H54 (cell line): ENCODE measurements at regions not wholly inside any gene's neighbourhood (a gene's known extent, or its start where the extent isn't known, plus 50 kb on each side); places are given as distances from the start of the nearest gene placed in this dataset.
A peak's percentile ranks its signal among the peaks of the same experiment; 100 is the strongest.
"Not testable (repeated sequence)": the region's sequence is repeated elsewhere in the genome, so short reads cannot be mapped to it uniquely, and the experiment has no call there.

Source experiments
- DNase-seq: peaks from one replicate; pipeline ENCODE4 v3.0.0; 2011; ENCODE audit warnings: low spot score, mixed read lengths; ENCODE audit not compliant: insufficient read length
- FAIRE-seq: peaks from 3 replicates; lab custom pipeline; 2011; peaks lifted over from hg19 to GRCh38; lab: Jason Lieb, UNC
- POLR2A ChIP-seq: IDR thresholded peaks from 2 replicates; pipeline ENCODE4 v1.6.1; 2011; ENCODE audit warnings: low read depth, mild to moderate bottlenecking, low read length

- not testable (repeated sequence) for FAIRE-seq, DNase-seq
Observed at GRCh38 chr18:15164446-15164845, 416.5 kb downstream of the ANKRD30B start.

DNA sequence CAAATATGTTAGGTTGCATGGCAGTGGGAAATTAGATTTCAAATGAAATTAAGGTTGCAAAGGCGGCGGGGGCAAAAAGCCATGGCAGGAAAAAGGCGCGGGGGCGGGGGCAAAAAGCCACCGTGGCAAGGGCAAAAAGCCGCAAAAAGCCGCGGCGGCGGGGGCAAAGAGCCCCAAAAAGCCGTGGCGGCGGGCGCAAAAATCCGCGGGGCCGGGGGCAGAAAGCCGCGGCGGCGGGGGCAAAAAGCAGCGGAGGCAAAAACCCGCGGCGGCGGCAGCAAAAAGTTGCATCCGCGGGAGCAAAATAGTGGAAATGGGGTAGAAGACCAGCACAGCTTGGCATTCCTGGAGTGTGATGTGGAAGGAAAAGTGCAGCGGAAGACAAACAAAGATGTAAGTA lies 417.1 kb downstream of the ANKRD30B start:
- FAIRE-seq = no peak
- TF ChIP-seq POLR2A = no peak
- DNase-seq = no peak

GRCh38 chr18:15193028-15193427 lies 445.1 kb downstream of the ANKRD30B start:
- DNase-seq, FAIRE-seq: not testable (repeated sequence)

DNA sequence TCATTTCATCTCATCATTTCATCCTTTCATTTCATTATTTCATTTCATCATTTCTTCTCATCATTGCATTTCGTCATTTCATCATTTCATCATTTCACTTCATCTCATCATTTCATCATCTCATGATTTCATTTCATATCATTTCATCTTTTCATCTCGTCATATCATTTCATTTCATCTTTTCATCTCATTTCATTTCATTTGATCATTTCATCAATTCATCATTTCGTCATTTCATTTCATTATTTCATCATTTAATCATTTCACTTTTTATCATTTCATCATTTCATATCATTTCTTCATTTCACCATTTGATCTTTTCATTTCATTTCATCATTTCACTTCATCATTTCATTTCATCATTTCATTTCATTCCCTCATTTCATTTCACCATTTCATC lies 445.8 kb downstream of the ANKRD30B start:
- DNase-seq = not testable (repeated sequence)
- peak; percentile 38 for FAIRE-seq

GRCh38 chr18:15197338-15198115 lies 449.6 kb downstream of the ANKRD30B start:
- DNase-seq, FAIRE-seq: not testable (repeated sequence)

GRCh38 chr18:15198116-15198389 lies 450.1 kb downstream of the ANKRD30B start:
- DNase-seq (no peak), FAIRE-seq (no peak)
- TF ChIP-seq POLR2A = no peak
